H9 (cell line): ENCODE measurements at regions not wholly inside any gene's neighbourhood (a gene's known extent, or its start where the extent isn't known, plus 50 kb on each side); places are given as distances from the start of the nearest gene placed in this dataset.

Source experiments
- DNase-seq: peaks from one replicate; pipeline ENCODE4 v3.0.0-alpha.2; 2017
- H2AFZ ChIP-seq: one replicate; pipeline ENCODE4 v1.6.1; 2013; ENCODE audit warnings: mild to moderate bottlenecking, low read length, control low read depth, moderate library complexity
- H2AK5ac ChIP-seq: 2 replicates; pipeline ENCODE4 v1.6.1; 2013; ENCODE audit warnings: low read length, control low read depth, mixed read lengths; ENCODE audit not compliant: insufficient read length
- H2BK120ac ChIP-seq: one replicate; pipeline ENCODE4 v1.6.1; 2013; ENCODE audit warnings: low read depth, mild to moderate bottlenecking, low read length, control low read depth, inconsistent platforms; ENCODE audit not compliant: poor library complexity, severe bottlenecking
- H2BK12ac ChIP-seq: 2 replicates; pipeline ENCODE4 v1.6.1; 2013; ENCODE audit warnings: low read length, control low read depth, mixed read lengths, low read depth; ENCODE audit not compliant: insufficient read length
- H2BK15ac ChIP-seq: 2 replicates; pipeline ENCODE4 v1.6.1; 2013; ENCODE audit warnings: low read depth, low read length, control low read depth
- H2BK20ac ChIP-seq: one replicate; pipeline ENCODE4 v1.6.1; 2013; ENCODE audit warnings: low read depth, mild to moderate bottlenecking, low read length, control low read depth, inconsistent platforms; ENCODE audit not compliant: poor library complexity, severe bottlenecking
- H2BK5ac ChIP-seq: 2 replicates; pipeline ENCODE4 v1.6.1; 2013; ENCODE audit warnings: low read length, control low read depth, mixed read lengths; ENCODE audit not compliant: insufficient read length
- H3K14ac ChIP-seq: 2 replicates; pipeline ENCODE4 v1.6.1; 2013; ENCODE audit warnings: low read length, control low read depth; ENCODE audit not compliant: insufficient read depth
- H3K18ac ChIP-seq: 2 replicates; pipeline ENCODE4 v1.6.1; 2013; ENCODE audit warnings: low read depth, mild to moderate bottlenecking, mixed read lengths, low read length, control low read depth; ENCODE audit not compliant: insufficient read length
- H3K23ac ChIP-seq: 2 replicates; pipeline ENCODE4 v1.6.1; 2013; ENCODE audit warnings: low read length, control low read depth, mixed read lengths, low read depth; ENCODE audit not compliant: insufficient read length
- H3K23me2 ChIP-seq: 2 replicates; pipeline ENCODE4 v1.6.1; 2013; ENCODE audit warnings: low read depth, mild to moderate bottlenecking, mixed read lengths, low read length, control low read depth; ENCODE audit not compliant: insufficient read length, poor library complexity, severe bottlenecking
- H3K27ac ChIP-seq: 2 replicates; pipeline ENCODE4 v1.5.1; 2013; ENCODE audit warnings: low read length, control low read depth, mixed read lengths, low read depth; ENCODE audit not compliant: insufficient read length
- H3K27me3 ChIP-seq: 2 replicates; pipeline ENCODE4 v1.6.1; 2013; ENCODE audit warnings: low read length, control low read depth, inconsistent platforms; ENCODE audit not compliant: insufficient read depth
- H3K4ac ChIP-seq: 2 replicates; pipeline ENCODE4 v1.6.1; 2013; ENCODE audit warnings: low read depth, mild to moderate bottlenecking, control low read depth, inconsistent platforms, low read length, moderate library complexity
- H3K4me1 ChIP-seq: 2 replicates; pipeline ENCODE4 v1.6.1; 2013; ENCODE audit warnings: low read length, control low read depth, inconsistent platforms; ENCODE audit not compliant: insufficient read depth
- H3K4me2 ChIP-seq: 2 replicates; pipeline ENCODE4 v1.6.1; 2013; ENCODE audit warnings: low read length, control low read depth, mixed read lengths; ENCODE audit not compliant: insufficient read length, insufficient read depth
- H3K56ac ChIP-seq: 2 replicates; pipeline ENCODE4 v1.6.1; 2013; ENCODE audit warnings: low read depth, mild to moderate bottlenecking, mixed read lengths, low read length, control low read depth; ENCODE audit not compliant: insufficient read length
- H3K79me1 ChIP-seq: 2 replicates; pipeline ENCODE4 v1.6.1; 2013; ENCODE audit warnings: low read depth, mild to moderate bottlenecking, moderate library complexity, low read length, control low read depth, inconsistent platforms; ENCODE audit not compliant: insufficient read depth, poor library complexity, severe bottlenecking
- H3K79me2 ChIP-seq: 2 replicates; pipeline ENCODE4 v1.6.1; 2013; ENCODE audit warnings: low read length, control low read depth, inconsistent platforms; ENCODE audit not compliant: insufficient read depth
- H3K9ac ChIP-seq: 2 replicates; pipeline ENCODE4 v1.6.1; 2013; ENCODE audit warnings: low read length, control low read depth, mixed read lengths; ENCODE audit not compliant: insufficient read length; ENCODE audit errors: extremely low read depth
- H3K9me3 ChIP-seq: one replicate; pipeline ENCODE4 v1.6.1; 2013; ENCODE audit warnings: low read depth, low read length, inconsistent platforms; ENCODE audit not compliant: control insufficient read depth
- H3T11ph ChIP-seq: one replicate; pipeline ENCODE4 v1.6.1; 2013; ENCODE audit warnings: mild to moderate bottlenecking, low read length, control low read depth, inconsistent platforms
- H4K20me1 ChIP-seq: one replicate; pipeline ENCODE4 v1.6.1; 2013; ENCODE audit not compliant: control insufficient read depth, insufficient read length, insufficient read depth
- H4K5ac ChIP-seq: 2 replicates; pipeline ENCODE4 v1.6.1; 2013; ENCODE audit warnings: low read depth, mild to moderate bottlenecking, mixed read lengths, low read length, control low read depth; ENCODE audit not compliant: insufficient read length
- H4K8ac ChIP-seq: replicated peaks from 2 replicates; pipeline ENCODE4 v1.6.1; 2013; ENCODE audit warnings: low read length, control low read depth, mixed read lengths, low read depth; ENCODE audit not compliant: insufficient read length
- H4K91ac ChIP-seq: 2 replicates; pipeline ENCODE4 v1.6.1; 2013; ENCODE audit warnings: low read depth, mild to moderate bottlenecking, moderate library complexity, mixed read lengths, low read length, control low read depth; ENCODE audit not compliant: insufficient read length
- H3K27ac Mint-ChIP-seq, 3 experiments: 2 replicates in 2 of 3; 3 replicates in 1 of 3; pipeline ENCODE4 v1.8.0; 2020 to 2021; ENCODE audit warnings: mixed read lengths in 3 of 3, mild to moderate bottlenecking in 1 of 3, moderate library complexity in 1 of 3
- H3K27me3 Mint-ChIP-seq: 2 replicates; pipeline ENCODE4 v1.8.0; 2021; ENCODE audit warnings: low read depth, mild to moderate bottlenecking, moderate library complexity, mixed read lengths
- H3K36me3 Mint-ChIP-seq, 3 experiments: 2 replicates in 2 of 3; 3 replicates in 1 of 3; pipeline ENCODE4 v1.8.0; 2020 to 2021; ENCODE audit warnings: low read depth in 3 of 3, mixed read lengths in 3 of 3; ENCODE audit not compliant: insufficient read depth in 1 of 3
- H3K4me1 Mint-ChIP-seq, 2 experiments: 2 replicates each; pipeline ENCODE4 v1.8.0; 2020; ENCODE audit warnings: mixed read lengths in 2 of 2
- H3K4me3 Mint-ChIP-seq, 2 experiments: 2 replicates in 1 of 2; 3 replicates in 1 of 2; pipeline ENCODE4 v1.8.0; 2020 to 2021; ENCODE audit warnings: mild to moderate bottlenecking in 2 of 2, mixed read lengths in 2 of 2, moderate library complexity in 1 of 2
- H3K9me3 Mint-ChIP-seq, 2 experiments: 2 replicates in 1 of 2; 3 replicates in 1 of 2; pipeline ENCODE4 v1.8.0; 2020; ENCODE audit warnings: mild to moderate bottlenecking in 2 of 2, mixed read lengths in 2 of 2, moderate library complexity in 1 of 2
- WGBS: extraction: QIAGEN DNeasy Blood & Tissue Kit; methylation state at CpG from one replicate; pipeline ENCODE4 v1.1.7; 2013; ENCODE audit warnings: missing lambda C conversion rate, low lambda C conversion rate, mixed read lengths; ENCODE audit not compliant: insufficient read length; ENCODE audit errors: extremely low coverage; 5-methylcytosine and 5-hydroxymethylcytosine counted together
- TF ChIP-seq, protein P1 (sequence below): fragments of 200-600 bp; sonication (generic); conservative IDR thresholded peaks from 3 replicates; pipeline ENCODE4 v1.8.0; 2021; ENCODE audit warnings: antibody characterized with exemption, mild to moderate bottlenecking

GRCh38 chr3:181770296-181770695, 58.6 kb downstream of the SOX2 start:
- Histone ChIP-seq H3K23ac (no peak overlapping the region), H4K20me1 (no peaks in the 10 kb centered on the region), H3K23me2 (no peaks in the 10 kb centered on the region), H4K5ac (no peak overlapping the region), H4K91ac (no peak overlapping the region), H2BK15ac (no peak overlapping the region), H3K4ac (no peak overlapping the region), H3K4me2 (no peak overlapping the region), H2AK5ac (no peak overlapping the region), H2AFZ (no peak overlapping the region), H3K27ac (no peak overlapping the region), H2BK20ac (no peak overlapping the region), H3T11ph (no peak overlapping the region), H2BK12ac (no peak overlapping the region), H3K9me3 (no peaks in the 10 kb centered on the region), H3K79me1 (no peaks in the 10 kb centered on the region), H3K79me2 (no peaks in the 10 kb centered on the region), H3K56ac (no peak overlapping the region), H3K9ac (no peak overlapping the region), H3K4me1 (no peaks in the 10 kb centered on the region), H3K18ac (no peak overlapping the region), H2BK120ac (no peak overlapping the region), H2BK5ac (no peak overlapping the region), H3K27me3 (no peaks in the 10 kb centered on the region), H3K14ac (no peak overlapping the region), H4K8ac (no peak overlapping the region)
- Mint-ChIP-seq H3K4me3 (no peak overlapping the region), H3K4me1 (peaks cover 3 to 4% of the 10 kb centered on the region in 2 experiments; a peak in 3 of 4 replicates), H3K9me3 (no peaks in the 10 kb centered on the region), H3K27me3 (no peaks in the 10 kb centered on the region; the same call in 1 of the 2 replicates), H3K27ac (no peak overlapping the region), H3K36me3 (no peaks in the 10 kb centered on the region)
- TF ChIP-seq, protein P1, sequence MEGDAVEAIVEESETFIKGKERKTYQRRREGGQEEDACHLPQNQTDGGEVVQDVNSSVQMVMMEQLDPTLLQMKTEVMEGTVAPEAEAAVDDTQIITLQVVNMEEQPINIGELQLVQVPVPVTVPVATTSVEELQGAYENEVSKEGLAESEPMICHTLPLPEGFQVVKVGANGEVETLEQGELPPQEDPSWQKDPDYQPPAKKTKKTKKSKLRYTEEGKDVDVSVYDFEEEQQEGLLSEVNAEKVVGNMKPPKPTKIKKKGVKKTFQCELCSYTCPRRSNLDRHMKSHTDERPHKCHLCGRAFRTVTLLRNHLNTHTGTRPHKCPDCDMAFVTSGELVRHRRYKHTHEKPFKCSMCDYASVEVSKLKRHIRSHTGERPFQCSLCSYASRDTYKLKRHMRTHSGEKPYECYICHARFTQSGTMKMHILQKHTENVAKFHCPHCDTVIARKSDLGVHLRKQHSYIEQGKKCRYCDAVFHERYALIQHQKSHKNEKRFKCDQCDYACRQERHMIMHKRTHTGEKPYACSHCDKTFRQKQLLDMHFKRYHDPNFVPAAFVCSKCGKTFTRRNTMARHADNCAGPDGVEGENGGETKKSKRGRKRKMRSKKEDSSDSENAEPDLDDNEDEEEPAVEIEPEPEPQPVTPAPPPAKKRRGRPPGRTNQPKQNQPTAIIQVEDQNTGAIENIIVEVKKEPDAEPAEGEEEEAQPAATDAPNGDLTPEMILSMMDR, result no peak
- DNase-seq, result no peak
- no CpG with 5 or more reads among the region's 5 CpGs for WGBS
